IMR-90 (cell line): ENCODE measurements at regions not wholly inside any gene's neighbourhood (a gene's known extent, or its start where the extent isn't known, plus 50 kb on each side); places are given as distances from the start of the nearest gene placed in this dataset.

ENCODE experiments used
- ATAC-seq: fragments of 200-7000 bp; cut with Tn5 transposase; 2 replicates; pipeline ENCODE4 v1.9.1; 2020; ENCODE audit warnings: low read depth, mild to moderate bottlenecking, moderate library complexity
- BruUV-seq: library from RNA; stranded (reverse); fragments of 400-500 nt; replicated peaks from 2 replicates; lab custom pipeline; 2021; lab: Mats Ljungman, UMichigan
- CTCF ChIA-PET: fragments of 300-600 bp; formaldehyde crosslinking; extraction: SDS; loops from one replicate; lab custom pipeline; 2021; ENCODE audit warnings: antibody characterized with exemption; lab: Yijun Ruan, JAX
- POLR2A ChIA-PET: fragments of 300-600 bp; sonication (Branson Sonifier 250); formaldehyde crosslinking; loops from one replicate; lab custom pipeline; 2022; ENCODE audit warnings: antibody characterized with exemption; ENCODE audit not compliant: unreplicated experiment; lab: Charles Lee
- DNase-seq: peaks from one replicate; pipeline ENCODE4 v3.0.0; 2013
- H2AFZ ChIP-seq: replicated peaks from 2 replicates; pipeline ENCODE3; 2013; ENCODE audit warnings: low read length, mild to moderate bottlenecking; ENCODE audit not compliant: poor library complexity
- H2AK5ac ChIP-seq: 2 replicates; pipeline ENCODE4 v1.6.1; 2013; ENCODE audit warnings: low read depth, low read length, inconsistent platforms
- H2AK9ac ChIP-seq: replicated peaks from 2 replicates; pipeline ENCODE3; 2013; ENCODE audit warnings: mild to moderate bottlenecking, low read depth, low read length, moderate library complexity; ENCODE audit not compliant: poor library complexity
- H2BK120ac ChIP-seq: 2 replicates; pipeline ENCODE4 v1.6.1; 2013; ENCODE audit warnings: low read depth, low read length, inconsistent platforms
- H2BK15ac ChIP-seq: 3 replicates; pipeline ENCODE4 v1.6.1; 2013; ENCODE audit warnings: low read depth, low read length, inconsistent platforms
- H2BK20ac ChIP-seq: 2 replicates; pipeline ENCODE4 v1.6.1; 2013; ENCODE audit warnings: low read depth, mild to moderate bottlenecking, inconsistent platforms, low read length, moderate library complexity
- H2BK5ac ChIP-seq: 2 replicates; pipeline ENCODE4 v1.6.1; 2013; ENCODE audit warnings: mild to moderate bottlenecking, low read depth, low read length, inconsistent platforms; ENCODE audit not compliant: poor library complexity, severe bottlenecking
- H3K14ac ChIP-seq: replicated peaks from 2 replicates; pipeline ENCODE4 v1.6.1; 2013; ENCODE audit warnings: low read depth, low read length, inconsistent platforms
- H3K18ac ChIP-seq: 2 replicates; pipeline ENCODE4 v1.6.1; 2013; ENCODE audit warnings: low read depth, low read length, control low read depth
- H3K23ac ChIP-seq: 2 replicates; pipeline ENCODE4 v1.6.1; 2013; ENCODE audit warnings: low read depth, low read length, inconsistent platforms
- H3K27ac ChIP-seq: 2 replicates; pipeline ENCODE4 v1.5.1; 2013; ENCODE audit warnings: mild to moderate bottlenecking, control low read depth, low read length; ENCODE audit not compliant: insufficient read depth
- H3K27me3 ChIP-seq: 2 replicates; pipeline ENCODE4 v1.6.1; 2013; ENCODE audit warnings: low read length; ENCODE audit not compliant: control insufficient read depth, insufficient read depth
- H3K36me3 ChIP-seq: 2 replicates; pipeline ENCODE4 v1.6.1; 2013; ENCODE audit warnings: low read length, mixed read lengths; ENCODE audit not compliant: control insufficient read depth, insufficient read depth
- H3K4ac ChIP-seq: 2 replicates; pipeline ENCODE4 v1.6.1; 2013; ENCODE audit warnings: low read depth, low read length, inconsistent platforms
- H3K4me1 ChIP-seq: 2 replicates; pipeline ENCODE4 v1.6.1; 2013; ENCODE audit warnings: low read length, mixed read lengths; ENCODE audit not compliant: control insufficient read depth, insufficient read depth
- H3K4me2 ChIP-seq: 2 replicates; pipeline ENCODE4 v1.6.1; 2013; ENCODE audit warnings: low read depth, mild to moderate bottlenecking, control low read depth, low read length, moderate library complexity
- H3K4me3 ChIP-seq: 2 replicates; pipeline ENCODE4 v1.5.1; 2013; ENCODE audit warnings: low read depth, mild to moderate bottlenecking, control low read depth, low read length, moderate library complexity; ENCODE audit not compliant: insufficient read depth
- H3K56ac ChIP-seq: 2 replicates; pipeline ENCODE4 v1.6.1; 2013; ENCODE audit warnings: low read length, inconsistent platforms; ENCODE audit not compliant: insufficient read depth; ENCODE audit errors: extremely low read depth
- H3K79me1 ChIP-seq, 2 experiments: 2 replicates each; pipeline ENCODE4 v1.6.1; 2013; ENCODE audit warnings: low read length in 2 of 2, inconsistent platforms in 1 of 2, low read depth in 1 of 2
- H3K9ac ChIP-seq: 2 replicates; pipeline ENCODE4 v1.6.1; 2013; ENCODE audit warnings: low read depth, low read length, control low read depth
- H3K9me1 ChIP-seq: 2 replicates; pipeline ENCODE4 v1.6.1; 2013; ENCODE audit warnings: low read length, inconsistent platforms; ENCODE audit not compliant: insufficient read depth
- H3K9me3 ChIP-seq: 2 replicates; pipeline ENCODE4 v1.6.1; 2013; ENCODE audit warnings: low read length; ENCODE audit not compliant: control insufficient read depth, insufficient read depth
- H4K20me1 ChIP-seq: 2 replicates; pipeline ENCODE4 v1.6.1; 2013; ENCODE audit warnings: low read length, inconsistent platforms; ENCODE audit not compliant: insufficient read depth
- H4K5ac ChIP-seq: 2 replicates; pipeline ENCODE4 v1.6.1; 2013; ENCODE audit warnings: mild to moderate bottlenecking, low read depth, low read length, control low read depth
- H4K8ac ChIP-seq, 2 experiments: 2 replicates each; pipeline ENCODE4 v1.6.1; 2013; ENCODE audit warnings: low read depth in 2 of 2, low read length in 2 of 2, control low read depth in 1 of 2, inconsistent platforms in 1 of 2
- H4K91ac ChIP-seq: 2 replicates; pipeline ENCODE4 v1.6.1; 2013; ENCODE audit warnings: low read depth, low read length, inconsistent platforms; ENCODE audit not compliant: insufficient read depth
- BHLHE40 ChIP-seq: fragments of 150-350 bp; IDR thresholded peaks from 2 replicates; pipeline ENCODE4 v1.6.1; 2016; ENCODE audit warnings: mild to moderate bottlenecking, low read depth, low read length
- CEBPB ChIP-seq: IDR thresholded peaks from 2 replicates; pipeline ENCODE4 v1.6.1; 2012; ENCODE audit warnings: low read depth, low read length, improper control_type of control experiment
- CHD1 ChIP-seq: IDR thresholded peaks from 2 replicates; pipeline ENCODE4 v1.6.1; 2012; ENCODE audit warnings: low read depth, low read length, improper control_type of control experiment
- FOS ChIP-seq: fragments of 150-350 bp; IDR thresholded peaks from 2 replicates; pipeline ENCODE4 v1.6.1; 2016; ENCODE audit warnings: low read depth, low read length
- MAFK ChIP-seq: IDR thresholded peaks from 2 replicates; pipeline ENCODE4 v1.6.1; 2012; ENCODE audit warnings: low read depth, low read length, improper control_type of control experiment
- MAZ ChIP-seq: IDR thresholded peaks from 2 replicates; pipeline ENCODE4 v1.6.1; 2012; ENCODE audit warnings: low read depth, mild to moderate bottlenecking, low read length, improper control_type of control experiment, moderate library complexity, borderline replicate concordance
- MXI1 ChIP-seq: IDR thresholded peaks from 2 replicates; pipeline ENCODE4 v1.6.1; 2012; ENCODE audit warnings: low read depth, mild to moderate bottlenecking, low read length, moderate library complexity, borderline replicate concordance
- NFE2L2 ChIP-seq: fragments of 150-350 bp; IDR thresholded peaks from 2 replicates; pipeline ENCODE4 v1.6.1; 2016; ENCODE audit warnings: low read depth, mild to moderate bottlenecking, low read length
- POLR2A ChIP-seq: IDR thresholded peaks from 2 replicates; pipeline ENCODE4 v1.6.1; 2012; ENCODE audit warnings: mild to moderate bottlenecking, low read depth, low read length
- RAD21 ChIP-seq: IDR thresholded peaks from 2 replicates; pipeline ENCODE4 v1.6.1; 2012; ENCODE audit warnings: low read length, improper control_type of control experiment
- RCOR1 ChIP-seq: IDR thresholded peaks from 2 replicates; pipeline ENCODE4 v1.6.1; 2012; ENCODE audit warnings: mild to moderate bottlenecking, low read length, improper control_type of control experiment; ENCODE audit not compliant: insufficient replicate concordance
- RFX5 ChIP-seq: IDR thresholded peaks from 2 replicates; pipeline ENCODE4 v1.8.0; 2012; ENCODE audit warnings: low read depth, mild to moderate bottlenecking, low read length, moderate library complexity
- SMC3 ChIP-seq: fragments of 150-350 bp; IDR thresholded peaks from 2 replicates; pipeline ENCODE4 v1.6.1; 2016; ENCODE audit warnings: low read depth, mild to moderate bottlenecking, antibody characterized with exemption, low read length, moderate library complexity
- WGBS, 2 experiments: methylation state at CpG; one replicate each; pipeline versions ENCODE4 v1.1.5 to v1.1.7; 2013; ENCODE audit warnings: missing lambda C conversion rate in 2 of 2; ENCODE audit not compliant: insufficient read length in 1 of 2; ENCODE audit errors: extremely low coverage in 2 of 2; 5-methylcytosine and 5-hydroxymethylcytosine counted together
- dilution Hi-C: fragments of 300-500 bp; cut with HindIII; formaldehyde crosslinking; loops from one replicate; pipeline ENCODE4 v1.14.3; 2018; ENCODE audit warnings: low sequenced_read_pairs; ENCODE audit not compliant: unreplicated experiment
- in situ Hi-C: fragments of 300-500 bp; cut with MboI; formaldehyde crosslinking; loops from 3 replicates; pipeline ENCODE4 v1.14.3; 2019; ENCODE audit warnings: low sequenced_read_pairs, inconsistent platforms, mixed read lengths
- intact Hi-C: fragments of 100-400 bp; cut with micrococcal nuclease; formaldehyde crosslinking; loops from 2 replicates; pipeline ENCODE4 v1.10.0; 2022
- TF ChIP-seq, protein P1 (sequence below): fragments of 150-350 bp; IDR thresholded peaks from 2 replicates; pipeline ENCODE4 v1.6.1; 2016; ENCODE audit warnings: low read depth, mild to moderate bottlenecking, low read length, moderate library complexity, borderline replicate concordance
- TF ChIP-seq, protein P2 (sequence below): fragments of 150-350 bp; IDR thresholded peaks from 2 replicates; pipeline ENCODE4 v1.6.1; 2017; ENCODE audit warnings: mild to moderate bottlenecking, antibody characterized with exemption, low read length, low read depth
- TF ChIP-seq, protein P3 (sequence below): conservative IDR thresholded peaks from 2 replicates; pipeline ENCODE4 v1.5.1; 2012; ENCODE audit warnings: mild to moderate bottlenecking, low read depth, low read length, improper control_type of control experiment

- Histone ChIP-seq H2BK5ac (no peak overlapping the region), H3K9me3 (no peaks in the 10 kb centered on the region), H3K36me3 (no peaks in the 10 kb centered on the region), H4K5ac (no peak overlapping the region), H3K27me3 (no peaks in the 10 kb centered on the region), H3K4me2 (no peak overlapping the region), H3K56ac (no peak overlapping the region), H3K27ac (no peak overlapping the region), H4K8ac (no peak overlapping the region), H2BK120ac (no peak overlapping the region), H3K4me3 (no peak overlapping the region), H3K4ac (no peak overlapping the region), H2BK15ac (no peak overlapping the region), H3K9me1 (no peaks in the 10 kb centered on the region), H4K91ac (no peak overlapping the region), H3K79me1 (no peaks in the 10 kb centered on the region), H3K9ac (no peak overlapping the region), H3K4me1 (no peaks in the 10 kb centered on the region), H3K14ac (no peak overlapping the region), H3K23ac (no peak overlapping the region), H2AFZ (no peak overlapping the region), H2AK5ac (no peak overlapping the region), H2AK9ac (no peak overlapping the region), H2BK20ac (no peak overlapping the region), H3K18ac (no peak overlapping the region), H4K20me1 (no peaks in the 10 kb centered on the region)
- no CpG with 5 or more reads among the region's 1 CpG for WGBS, 2 experiments
- TF ChIP-seq BHLHE40: no peak
- no peak for TF ChIP-seq MAZ
- TF ChIP-seq FOS: no peak
- TF ChIP-seq, protein P1, sequence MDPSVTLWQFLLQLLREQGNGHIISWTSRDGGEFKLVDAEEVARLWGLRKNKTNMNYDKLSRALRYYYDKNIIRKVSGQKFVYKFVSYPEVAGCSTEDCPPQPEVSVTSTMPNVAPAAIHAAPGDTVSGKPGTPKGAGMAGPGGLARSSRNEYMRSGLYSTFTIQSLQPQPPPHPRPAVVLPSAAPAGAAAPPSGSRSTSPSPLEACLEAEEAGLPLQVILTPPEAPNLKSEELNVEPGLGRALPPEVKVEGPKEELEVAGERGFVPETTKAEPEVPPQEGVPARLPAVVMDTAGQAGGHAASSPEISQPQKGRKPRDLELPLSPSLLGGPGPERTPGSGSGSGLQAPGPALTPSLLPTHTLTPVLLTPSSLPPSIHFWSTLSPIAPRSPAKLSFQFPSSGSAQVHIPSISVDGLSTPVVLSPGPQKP: no peak
- no peak for TF ChIP-seq RFX5
- TF ChIP-seq, protein P2, sequence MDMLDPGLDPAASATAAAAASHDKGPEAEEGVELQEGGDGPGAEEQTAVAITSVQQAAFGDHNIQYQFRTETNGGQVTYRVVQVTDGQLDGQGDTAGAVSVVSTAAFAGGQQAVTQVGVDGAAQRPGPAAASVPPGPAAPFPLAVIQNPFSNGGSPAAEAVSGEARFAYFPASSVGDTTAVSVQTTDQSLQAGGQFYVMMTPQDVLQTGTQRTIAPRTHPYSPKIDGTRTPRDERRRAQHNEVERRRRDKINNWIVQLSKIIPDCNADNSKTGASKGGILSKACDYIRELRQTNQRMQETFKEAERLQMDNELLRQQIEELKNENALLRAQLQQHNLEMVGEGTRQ: no peak
- TF ChIP-seq RAD21: no peak
- no peak for TF ChIP-seq POLR2A
- TF ChIP-seq MAFK: no peak
- TF ChIP-seq, protein P3, sequence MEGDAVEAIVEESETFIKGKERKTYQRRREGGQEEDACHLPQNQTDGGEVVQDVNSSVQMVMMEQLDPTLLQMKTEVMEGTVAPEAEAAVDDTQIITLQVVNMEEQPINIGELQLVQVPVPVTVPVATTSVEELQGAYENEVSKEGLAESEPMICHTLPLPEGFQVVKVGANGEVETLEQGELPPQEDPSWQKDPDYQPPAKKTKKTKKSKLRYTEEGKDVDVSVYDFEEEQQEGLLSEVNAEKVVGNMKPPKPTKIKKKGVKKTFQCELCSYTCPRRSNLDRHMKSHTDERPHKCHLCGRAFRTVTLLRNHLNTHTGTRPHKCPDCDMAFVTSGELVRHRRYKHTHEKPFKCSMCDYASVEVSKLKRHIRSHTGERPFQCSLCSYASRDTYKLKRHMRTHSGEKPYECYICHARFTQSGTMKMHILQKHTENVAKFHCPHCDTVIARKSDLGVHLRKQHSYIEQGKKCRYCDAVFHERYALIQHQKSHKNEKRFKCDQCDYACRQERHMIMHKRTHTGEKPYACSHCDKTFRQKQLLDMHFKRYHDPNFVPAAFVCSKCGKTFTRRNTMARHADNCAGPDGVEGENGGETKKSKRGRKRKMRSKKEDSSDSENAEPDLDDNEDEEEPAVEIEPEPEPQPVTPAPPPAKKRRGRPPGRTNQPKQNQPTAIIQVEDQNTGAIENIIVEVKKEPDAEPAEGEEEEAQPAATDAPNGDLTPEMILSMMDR: no peak
- no peak for TF ChIP-seq RCOR1
- no peak for TF ChIP-seq NFE2L2
- TF ChIP-seq MXI1: no peak
- TF ChIP-seq SMC3: no peak
- TF ChIP-seq CHD1: no peak
- no peak for TF ChIP-seq CEBPB
- ATAC-seq: no peak
- DNase-seq: no peak
- BruUV-seq: no TSS peak
- dilution Hi-C loops (no loop called here), in situ Hi-C loops (no loop called here), intact Hi-C loops (no loop called here)
- POLR2A ChIA-PET: interaction anchor here (0.7 kb wide), 1 partner anchor 1853 kb away, joined by 11 read pairs; no protein-coding TSS in a partner anchor
- CTCF ChIA-PET: no interaction called here
Observed at GRCh38 chr11:101305496-101305895, 175.9 kb upstream of the PGR start.
